Sigmoid colon (tissue), 6 donors: ENCODE measurements at regions not wholly inside any gene's neighbourhood (a gene's known extent, or its start where the extent isn't known, plus 50 kb on each side); places are given as distances from the start of the nearest gene placed in this dataset.
"Not testable (repeated sequence)": the region's sequence is repeated elsewhere in the genome, so short reads cannot be mapped to it uniquely, and the experiment has no call there.

Source experiments
- DNase-seq: peaks from one replicate; pipeline ENCODE4 v3.0.0-alpha.2; 2019
- H3K27ac ChIP-seq, 4 donors: fragments of 200-600 bp; sonication (generic); one replicate each; pipeline ENCODE4 v1.5.1; 2016 to 2019; ENCODE audit warnings: mild to moderate bottlenecking in 1 of 4
- H3K27me3 ChIP-seq, 3 donors: fragments of 200-600 bp; sonication (generic); one replicate each; pipeline ENCODE4 v1.5.1; 2019; ENCODE audit warnings: mild to moderate bottlenecking in 1 of 3
- H3K36me3 ChIP-seq, 4 donors: fragments of 200-600 bp; sonication (generic); one replicate each; pipeline ENCODE4 v1.5.1; 2016 to 2019
- H3K4me1 ChIP-seq, 4 donors: fragments of 200-600 bp; sonication (generic); one replicate each; pipeline ENCODE4 v1.5.1; 2017 to 2019
- H3K4me3 ChIP-seq, 4 donors: fragments of 200-600 bp; sonication (generic); one replicate each; pipeline ENCODE4 v1.5.1; 2017 to 2019; ENCODE audit warnings: mild to moderate bottlenecking in 2 of 4, moderate library complexity in 1 of 4
- H3K9me3 ChIP-seq, 4 donors: fragments of 200-600 bp in 3 of 4; sonication (generic) in 3 of 4; one replicate each; pipeline versions ENCODE4 v1.5.1 to v1.6.1; 2013 to 2019
- CTCF ChIP-seq, 4 experiments: fragments of 450-650 bp in 3 of 4; fragments of 200-600 bp in 1 of 4; IDR thresholded peaks; one replicate each; pipeline ENCODE4 v1.5.1; 2016 to 2019; ENCODE audit warnings: antibody characterized with exemption in 4 of 4, mild to moderate bottlenecking in 3 of 4, moderate library complexity in 2 of 4
- EP300 ChIP-seq, 4 donors: sonication (generic); formaldehyde crosslinking; IDR thresholded peaks; one replicate each; pipeline ENCODE4 v1.6.1; 2017; ENCODE audit warnings: antibody characterized with exemption in 4 of 4
- POLR2A ChIP-seq, 2 donors: fragments of 450-650 bp; IDR thresholded peaks; one replicate each; pipeline ENCODE4 v1.6.1; 2016; ENCODE audit warnings: antibody characterized with exemption in 2 of 2, mild to moderate bottlenecking in 2 of 2, moderate library complexity in 2 of 2
- POLR2AphosphoS5 ChIP-seq, 4 donors: sonication (generic); formaldehyde crosslinking; IDR thresholded peaks; one replicate each; pipeline ENCODE4 v1.6.1; 2017; ENCODE audit warnings: antibody characterized with exemption in 4 of 4
- WGBS, 2 donors: extraction: QIAGEN DNeasy Blood & Tissue Kit; methylation state at CpG; one replicate each; pipeline ENCODE4 v1.1.7; 2013; 5-methylcytosine and 5-hydroxymethylcytosine counted together
- intact Hi-C: fragments of 100-400 bp; cut with DNase I; formaldehyde crosslinking; loops from one replicate; pipeline ENCODE4 v1.15.1; 2023
- donor health status: healthy with polysubstance abuse.
- donor health status: healthy.

- H3K9me3 ChIP-seq: no peaks in the 10 kb centered on the region
- TF ChIP-seq POLR2A (IDR thresholded peaks at IDR 0.05) (no peak), POLR2AphosphoS5 (IDR thresholded peaks at IDR 0.05) (no peak), CTCF (IDR thresholded peaks at IDR 0.05) (no peak), EP300 (IDR thresholded peaks at IDR 0.05) (no peak)
- no peak overlapping the region for H3K27ac ChIP-seq
- no peaks in the 10 kb centered on the region for H3K36me3 ChIP-seq
- no peak for DNase-seq
- H3K4me3 ChIP-seq: no peak overlapping the region
- H3K27me3 ChIP-seq: no peaks in the 10 kb centered on the region
- no peaks in the 10 kb centered on the region for H3K4me1 ChIP-seq
- intact Hi-C loops: no loop called here
- 84 to 88% methylated on average over 4 of the region's 4 CpGs for WGBS, 2 donors
Measured at GRCh38 chr18:11368020-11368419, 218.7 kb upstream of the PIEZO2 start.

DNA sequence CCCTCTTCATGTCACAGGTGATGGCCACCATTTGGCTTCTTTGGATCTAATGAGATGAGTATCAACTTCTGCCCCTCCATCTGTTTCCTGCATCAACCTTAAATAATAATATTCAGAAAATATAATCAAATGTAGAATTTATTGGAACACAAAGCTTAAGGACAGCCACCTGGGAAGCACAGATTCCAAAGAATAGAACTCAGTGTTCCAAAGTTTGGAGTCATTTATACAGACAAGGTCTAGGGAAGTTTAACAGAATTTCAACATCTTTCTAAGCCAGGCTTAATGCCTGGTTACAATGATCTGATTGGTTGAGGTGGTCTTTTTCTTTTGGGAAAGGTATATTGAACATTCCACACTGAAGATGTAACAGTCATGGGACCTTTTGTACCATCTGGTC lies 218.0 kb upstream of the PIEZO2 start:
- Histone ChIP-seq H3K4me3 (no peak overlapping the region), H3K27ac (no peak overlapping the region), H3K4me1 (no peaks in the 10 kb centered on the region), H3K27me3 (no peaks in the 10 kb centered on the region), H3K36me3 (no peaks in the 10 kb centered on the region), H3K9me3 (no peaks in the 10 kb centered on the region)
- no peak for TF ChIP-seq CTCF (IDR thresholded peaks at IDR 0.05)
- TF ChIP-seq EP300 (IDR thresholded peaks at IDR 0.05): no peak
- TF ChIP-seq POLR2A (IDR thresholded peaks at IDR 0.05): no peak
- no peak for TF ChIP-seq POLR2AphosphoS5 (IDR thresholded peaks at IDR 0.05)
- DNase-seq: no peak
- intact Hi-C loops: no loop called here

- H3K36me3 ChIP-seq: no peaks in the 10 kb centered on the region
- 77 to 80% methylated on average over 4 of the region's 4 CpGs for WGBS, 2 donors
Measured at GRCh38 chr18:11366410-11366809, 217.0 kb upstream of the PIEZO2 start.

DNA sequence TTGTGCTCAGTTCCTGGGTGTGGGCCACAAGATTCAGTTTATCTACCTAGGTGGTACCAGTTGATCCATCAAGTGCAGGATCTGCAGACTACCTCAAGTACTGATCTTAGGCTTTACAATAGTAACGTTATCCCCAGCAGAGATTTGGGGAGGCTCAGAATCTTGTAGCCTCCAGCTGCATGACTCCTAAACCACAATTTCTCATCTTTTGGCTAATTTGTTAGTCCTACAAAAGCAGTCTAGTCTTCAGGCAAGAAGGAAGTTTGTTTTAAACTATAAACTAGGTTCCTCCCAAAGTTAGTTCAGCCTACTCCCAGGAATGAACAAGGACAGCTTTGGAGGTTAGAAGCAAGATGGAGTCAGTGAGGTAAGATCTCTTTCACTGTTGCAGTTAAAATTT lies 213.5 kb upstream of the PIEZO2 start:
- intact Hi-C loops: no loop called here
- TF ChIP-seq CTCF (IDR thresholded peaks at IDR 0.05) (no peak), POLR2A (IDR thresholded peaks at IDR 0.05) (no peak), EP300 (IDR thresholded peaks at IDR 0.05) (no peak), POLR2AphosphoS5 (IDR thresholded peaks at IDR 0.05) (no peak)
- no peaks in the 10 kb centered on the region for H3K4me1 ChIP-seq
- no peaks in the 10 kb centered on the region for H3K27me3 ChIP-seq
- H3K27ac ChIP-seq: no peak overlapping the region
- H3K36me3 ChIP-seq: no peaks in the 10 kb centered on the region
- H3K9me3 ChIP-seq: no peaks in the 10 kb centered on the region
- 85 to 96% methylated on average over 1 of the region's 1 CpG for WGBS, 2 donors
- H3K4me3 ChIP-seq: no peak overlapping the region
- DNase-seq: no peak

More at GRCh38 chr18:11366410-11366809, 217.0 kb upstream of the PIEZO2 start:
- H3K27me3 ChIP-seq: no peaks in the 10 kb centered on the region
- intact Hi-C loops: no loop called here
- DNase-seq: no peak
- no peak overlapping the region for H3K27ac ChIP-seq
- H3K4me1 ChIP-seq: no peaks in the 10 kb centered on the region
- no peak overlapping the region for H3K4me3 ChIP-seq
- TF ChIP-seq POLR2AphosphoS5 (IDR thresholded peaks at IDR 0.05) (no peak), CTCF (IDR thresholded peaks at IDR 0.05) (no peak), EP300 (IDR thresholded peaks at IDR 0.05) (no peak), POLR2A (IDR thresholded peaks at IDR 0.05) (no peak)
- H3K9me3 ChIP-seq: no peaks in the 10 kb centered on the region

DNA sequence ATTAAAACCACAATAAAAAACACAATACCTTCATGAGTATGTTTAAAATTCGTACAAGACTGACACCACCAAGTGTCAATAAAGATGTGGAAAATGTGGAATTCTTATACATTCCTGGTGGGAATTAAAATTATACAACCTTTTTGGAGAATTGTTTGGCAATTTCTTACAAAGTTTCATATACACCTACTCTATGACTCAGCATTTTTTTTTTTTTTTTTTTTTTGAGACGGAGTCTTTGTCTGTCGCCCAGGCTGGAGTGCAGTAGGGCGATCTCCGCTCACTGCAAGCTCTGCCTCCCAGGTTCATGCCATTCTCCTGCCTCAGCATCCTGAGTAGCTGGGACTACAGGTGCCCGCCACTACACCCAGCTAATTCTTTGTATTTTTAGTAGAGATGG lies 212.5 kb upstream of the PIEZO2 start:
- H3K27ac ChIP-seq, DNase-seq, H3K4me1 ChIP-seq, H3K9me3 ChIP-seq, intact Hi-C loops, H3K27me3 ChIP-seq, H3K36me3 ChIP-seq, H3K4me3 ChIP-seq: not testable (repeated sequence)
- WGBS, 2 donors: 90 to 91% methylated on average over 6 of the region's 6 CpGs
